ENCODE measurements at regions not wholly inside any gene's neighbourhood (a gene's known extent, or its start where the extent isn't known, plus 50 kb on each side); places are given as distances from the start of the nearest gene placed in this dataset.
A peak's percentile ranks its signal among the peaks of the same experiment; 100 is the strongest.
"Not testable (repeated sequence)": the region's sequence is repeated elsewhere in the genome, so short reads cannot be mapped to it uniquely, and the experiment has no call there.

- no peak for FAIRE-seq
Measured at GRCh38 chr2:84033347-84033974, 425.6 kb downstream of the SUCLG1 start.

GRCh38 chr2:84031312-84032050 is 427.6 kb downstream of the SUCLG1 start:
- FAIRE-seq: no peak

DNA sequence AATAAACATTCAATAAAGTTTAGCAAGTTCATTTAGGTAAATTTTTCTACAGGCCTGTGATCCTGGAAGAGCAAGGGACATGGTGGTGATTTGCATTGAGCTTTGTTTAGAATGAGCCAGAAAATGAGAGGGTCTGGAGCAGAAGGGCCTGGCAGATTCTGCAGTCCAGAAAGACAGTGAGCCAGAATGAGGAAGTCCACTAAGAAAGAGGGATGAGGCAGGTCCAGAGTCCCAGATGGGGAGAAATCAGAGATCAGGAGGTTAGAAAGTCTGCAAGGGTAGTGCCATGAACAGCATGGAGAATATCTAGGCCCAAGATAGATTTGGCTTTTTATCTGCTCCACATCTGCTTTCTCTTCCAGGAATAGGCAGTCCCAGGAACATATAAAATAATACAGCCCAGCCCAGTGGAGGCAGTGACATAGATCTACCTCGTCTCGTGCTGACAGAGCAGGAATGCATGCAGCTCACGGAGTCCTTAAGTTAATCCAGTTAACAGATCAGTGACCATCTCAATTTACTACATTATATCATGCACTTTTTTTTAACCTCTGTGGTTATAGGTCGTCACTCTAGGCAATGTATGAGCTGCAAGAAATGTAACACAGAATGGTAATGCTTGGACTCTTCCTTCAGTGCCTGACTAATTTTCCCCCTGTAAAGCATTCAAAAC is 429.0 kb downstream of the SUCLG1 start:
- FAIRE-seq: no peak

DNA sequence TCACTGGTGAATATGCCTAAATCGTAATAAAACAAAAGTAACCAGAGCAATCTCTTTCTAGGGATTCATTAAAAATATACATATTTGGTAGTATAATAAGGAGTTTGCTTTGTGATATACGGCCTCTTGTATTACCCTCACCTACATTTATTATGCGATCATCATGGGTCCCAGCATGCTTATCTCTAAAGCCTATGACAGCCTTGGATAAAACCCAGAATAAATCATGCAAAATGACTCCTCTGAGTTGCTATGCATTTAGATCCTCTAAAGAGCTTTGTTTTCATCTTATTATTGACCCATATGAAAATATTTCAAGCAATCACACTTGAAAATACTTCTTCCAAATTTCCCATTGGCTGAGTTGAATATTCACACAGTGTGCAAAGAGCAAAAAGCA is 432.3 kb downstream of the SUCLG1 start:
- no peak for FAIRE-seq

- peak; percentile 85 for FAIRE-seq
Measured at GRCh38 chr2:84022810-84023431, 436.2 kb downstream of the SUCLG1 start.

DNA sequence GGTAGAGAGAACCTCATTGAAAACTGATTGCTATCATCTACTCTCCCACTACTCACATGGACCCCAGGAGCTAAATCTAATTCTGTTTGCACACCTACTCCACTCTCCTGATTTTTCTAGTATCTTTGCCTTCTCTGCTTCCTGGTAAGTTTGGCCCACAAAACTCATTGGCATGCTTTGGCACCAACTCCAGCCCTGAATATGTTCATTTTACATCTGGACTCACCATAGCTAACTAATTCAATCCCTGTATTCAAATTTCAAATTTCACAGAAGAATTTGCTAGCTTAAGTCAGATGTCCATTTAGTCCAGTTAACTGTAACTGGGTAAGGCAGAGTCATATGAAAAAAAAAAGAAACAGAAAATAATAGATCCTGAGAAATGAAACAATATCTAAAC is 442.1 kb downstream of the SUCLG1 start:
- no peak for FAIRE-seq

- FAIRE-seq: no peak
Measured at GRCh38 chr2:84016183-84016582, 442.9 kb downstream of the SUCLG1 start.

DNA sequence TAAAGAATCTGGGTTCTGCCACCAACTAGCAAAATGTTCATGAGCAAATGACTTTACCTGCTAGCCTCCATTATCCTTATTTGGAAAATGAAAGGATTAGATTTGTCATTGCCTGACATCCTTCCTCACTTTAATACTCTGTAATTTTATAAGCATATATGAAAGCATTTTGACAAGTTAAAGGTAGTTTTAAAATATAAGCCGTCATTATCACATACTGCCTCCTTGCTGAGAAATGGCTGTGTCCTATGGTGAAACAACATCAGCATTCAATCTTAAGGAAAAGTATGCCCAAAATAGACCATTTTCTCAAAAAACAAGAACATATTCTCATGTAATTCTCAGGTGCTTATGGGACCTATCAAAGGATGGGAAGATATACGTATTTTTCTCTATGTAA is 461.2 kb downstream of the SUCLG1 start:
- FAIRE-seq: no peak

DNA sequence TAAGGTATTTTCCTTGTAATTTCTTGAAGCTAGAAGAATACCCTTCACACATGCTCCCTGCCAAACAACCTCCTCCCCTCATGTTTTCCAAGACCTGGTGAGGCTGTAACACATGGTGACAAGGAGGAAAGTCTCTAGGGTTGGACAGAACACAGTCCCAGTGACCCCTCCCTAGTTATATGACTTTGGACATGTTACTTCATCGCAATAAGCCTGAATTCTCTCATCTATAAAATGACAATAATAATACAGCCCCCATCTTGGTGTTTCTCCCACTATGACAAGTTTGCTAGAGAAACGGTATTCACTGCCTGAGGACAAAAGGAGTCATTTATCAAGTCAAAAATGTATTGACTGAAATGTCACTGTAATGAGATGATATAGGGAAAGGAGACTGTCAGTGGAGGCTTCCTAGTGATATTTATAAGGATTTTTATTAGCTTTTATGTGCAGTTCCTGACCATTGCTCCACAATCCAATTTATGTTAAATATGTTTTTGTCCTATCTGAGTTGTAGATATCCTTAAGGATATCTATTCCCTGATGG is 464.4 kb downstream of the SUCLG1 start:
- no peak for FAIRE-seq

GRCh38 chr2:83993873-83994632 is 465.0 kb downstream of the SUCLG1 start:
- no peak for FAIRE-seq

DNA sequence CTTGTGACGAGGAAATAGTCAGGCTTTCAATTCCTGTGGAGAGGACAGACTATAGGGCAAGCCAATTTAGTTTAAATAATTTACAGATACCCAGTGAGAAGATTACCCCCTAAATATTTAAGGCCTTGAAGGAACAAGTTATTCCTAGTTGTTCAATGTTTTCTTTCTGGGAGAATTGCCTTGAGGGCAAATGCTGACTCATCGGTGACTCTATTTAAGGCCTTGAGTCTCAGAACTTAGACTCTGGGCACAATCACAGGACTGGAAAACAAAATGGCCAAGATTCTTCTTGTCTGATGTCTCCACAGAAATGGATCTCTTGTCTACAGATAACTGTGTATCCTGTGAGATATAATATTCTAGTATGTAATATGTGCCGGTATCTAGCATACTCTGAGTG is 467.1 kb downstream of the SUCLG1 start:
- no peak for FAIRE-seq

- FAIRE-seq: no peak
Measured at GRCh38 chr2:83990636-83991035, 468.4 kb downstream of the SUCLG1 start.

- FAIRE-seq: not testable (repeated sequence)
Measured at GRCh38 chr2:83976628-83977027, 482.5 kb downstream of the SUCLG1 start.

DNA sequence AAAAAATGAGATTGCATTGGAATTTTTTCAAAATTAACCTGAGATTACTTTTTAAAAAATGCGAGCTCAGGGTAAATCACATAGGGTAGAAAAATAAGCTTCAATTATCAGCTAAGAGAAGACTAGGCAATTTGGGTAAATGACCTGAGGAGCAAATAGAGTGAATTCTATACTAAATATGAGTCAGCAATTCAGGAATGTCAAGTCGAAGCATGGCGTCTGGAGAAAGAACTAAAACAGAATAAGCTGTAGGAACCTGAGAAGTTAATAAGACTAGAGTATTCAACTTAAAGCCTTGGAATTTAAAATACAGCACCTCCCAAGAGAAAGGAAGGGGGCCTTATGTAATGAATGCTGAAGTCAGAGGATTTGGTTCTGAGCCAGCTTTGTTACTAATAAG is 487.0 kb downstream of the SUCLG1 start:
- no peak for FAIRE-seq

DNA sequence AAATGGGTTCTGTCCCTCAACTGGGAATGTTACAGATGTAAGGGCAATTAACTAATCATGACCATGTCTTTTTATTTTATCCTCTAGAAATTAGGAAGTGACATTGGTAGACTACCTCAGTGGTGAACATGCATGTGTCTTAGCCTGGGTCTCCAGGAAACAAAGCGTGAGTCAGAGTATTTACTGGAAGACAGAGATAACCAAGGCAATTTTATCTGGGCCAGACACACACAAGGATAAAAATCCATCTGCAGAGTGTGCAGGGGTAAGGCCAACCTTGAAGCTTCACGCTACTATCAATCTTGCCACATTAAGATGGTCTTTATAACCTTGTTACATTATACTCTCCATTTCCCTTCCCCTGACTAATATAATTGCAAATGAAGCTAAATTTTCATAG is 487.5 kb downstream of the SUCLG1 start:
- FAIRE-seq: no peak

- no peak for FAIRE-seq
Measured at GRCh38 chr2:83970217-83970929, 488.7 kb downstream of the SUCLG1 start.

- no peak for FAIRE-seq
Measured at GRCh38 chr2:83969085-83969484, 490.0 kb downstream of the SUCLG1 start.

DNA sequence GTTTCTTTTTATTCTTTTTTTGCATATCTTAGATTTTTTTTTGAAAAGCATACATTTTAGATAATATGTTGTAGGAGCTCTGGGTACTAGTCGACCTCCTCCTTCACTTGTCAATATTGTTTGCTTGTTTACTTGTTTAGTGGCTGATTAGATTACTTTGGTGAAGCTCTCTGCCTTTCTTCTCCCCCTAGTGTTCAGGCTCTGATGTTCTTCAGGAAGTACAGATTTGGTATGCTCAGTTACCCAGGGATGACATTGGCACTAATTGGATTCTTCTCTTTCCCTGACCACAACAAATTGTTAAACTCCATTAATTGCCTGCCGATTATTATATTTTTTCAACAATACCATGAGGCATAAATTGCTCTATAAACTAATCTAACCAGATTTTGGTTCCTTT is 491.2 kb downstream of the SUCLG1 start:
- FAIRE-seq: no peak

DNA sequence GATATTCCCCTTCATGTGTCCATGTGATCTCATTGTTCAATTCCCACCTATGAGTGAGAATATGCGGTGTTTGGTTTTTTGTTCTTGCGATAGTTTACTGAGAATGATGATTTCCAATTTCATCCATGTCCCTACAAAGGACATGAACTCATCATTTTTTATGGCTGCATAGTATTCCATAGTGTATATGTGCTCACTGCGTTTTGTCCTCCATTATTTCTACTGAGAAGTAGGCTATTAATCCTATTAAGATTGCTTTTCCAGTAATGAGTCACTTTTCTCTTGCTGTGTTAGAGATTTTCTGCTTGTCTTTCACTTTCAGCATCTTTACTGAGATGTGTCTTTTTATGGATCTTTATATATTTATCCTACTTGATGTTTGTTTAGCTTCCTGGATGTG is 492.1 kb downstream of the SUCLG1 start:
- FAIRE-seq: not testable (repeated sequence)

GRCh38 chr2:83961512-83961911 is 497.6 kb downstream of the SUCLG1 start:
- FAIRE-seq: no peak

GRCh38 chr2:83960371-83960770 is 498.7 kb downstream of the SUCLG1 start:
- FAIRE-seq: no peak

DNA sequence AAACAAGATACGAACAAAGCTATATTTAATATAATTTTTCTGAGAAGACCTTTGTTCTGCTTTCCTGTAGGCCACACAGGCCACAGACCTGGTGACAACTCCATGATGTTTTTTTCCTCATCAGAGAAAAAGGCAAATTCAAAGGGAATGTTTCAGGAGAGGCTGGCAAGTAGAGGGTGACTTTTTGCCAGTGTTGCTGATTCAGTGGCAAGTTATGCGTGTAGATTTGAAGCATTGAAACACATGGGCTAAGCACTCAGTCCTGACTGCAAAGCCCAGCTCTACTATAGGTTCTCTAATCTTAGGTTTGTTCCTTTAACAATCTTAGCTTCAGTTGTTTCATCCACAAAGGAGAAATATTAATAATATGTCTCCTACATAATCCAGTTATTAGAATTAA is 499.8 kb downstream of the SUCLG1 start:
- FAIRE-seq: no peak
